ENCODE measurements at regions not wholly inside any gene's neighbourhood (a gene's known extent, or its start where the extent isn't known, plus 50 kb on each side); places are given as distances from the start of the nearest gene placed in this dataset.

GRCh38 chr2:142688856-142689605 is 188.4 kb upstream of the KYNU start:
- Histone ChIP-seq H3K4me3 (replicated peaks; ENCODE audit: insufficient read depth, low read length) (no peak overlapping the region), H3K27me3 (ENCODE audit: insufficient read depth, poor library complexity, severe bottlenecking) (no peaks in the 10 kb centered on the region), H3K27ac (replicated peaks) (no peak overlapping the region)
- TF ChIP-seq POLR2AphosphoS5 (IDR thresholded peaks at IDR 0.05; ENCODE audit: low read depth) (no peak), SPI1 (IDR thresholded peaks at IDR 0.05; ENCODE audit: borderline replicate concordance, low read depth) (no peak), CTCF (IDR thresholded peaks at IDR 0.05; ENCODE audit: insufficient read depth, low read length) (no peak), GABPA (IDR thresholded peaks at IDR 0.05; ENCODE audit: low read depth) (no peak), REST (IDR thresholded peaks at IDR 0.05; ENCODE audit: insufficient replicate concordance, low read depth) (no peak)
- no peak for DNase-seq (ENCODE audit: low read depth in 1 of 2, low spot score in 1 of 2)

GRCh38 chr2:142687509-142687908 is 190.0 kb upstream of the KYNU start:
- TF ChIP-seq SPI1 (IDR thresholded peaks at IDR 0.05; ENCODE audit: borderline replicate concordance, low read depth) = no peak
- TF ChIP-seq REST (IDR thresholded peaks at IDR 0.05; ENCODE audit: insufficient replicate concordance, low read depth) = no peak
- TF ChIP-seq CTCF (IDR thresholded peaks at IDR 0.05; ENCODE audit: insufficient read depth, low read length) = no peak
- no peak for TF ChIP-seq POLR2AphosphoS5 (IDR thresholded peaks at IDR 0.05; ENCODE audit: low read depth)
- no peak for TF ChIP-seq GABPA (IDR thresholded peaks at IDR 0.05; ENCODE audit: low read depth)
- Histone ChIP-seq H3K27me3 (ENCODE audit: insufficient read depth, poor library complexity, severe bottlenecking) (no peaks in the 10 kb centered on the region), H3K4me3 (replicated peaks; ENCODE audit: insufficient read depth, low read length) (no peak overlapping the region), H3K27ac (replicated peaks) (no peak overlapping the region)
- no peak for DNase-seq (ENCODE audit: low read depth in 1 of 2, low spot score in 1 of 2)

- TF ChIP-seq POLR2AphosphoS5 (IDR thresholded peaks at IDR 0.05; ENCODE audit: low read depth) (no peak), SPI1 (IDR thresholded peaks at IDR 0.05; ENCODE audit: borderline replicate concordance, low read depth) (no peak), REST (IDR thresholded peaks at IDR 0.05; ENCODE audit: insufficient replicate concordance, low read depth) (no peak), CTCF (IDR thresholded peaks at IDR 0.05; ENCODE audit: insufficient read depth, low read length) (no peak), GABPA (IDR thresholded peaks at IDR 0.05; ENCODE audit: low read depth) (no peak)
- no peak overlapping the region for H3K27ac ChIP-seq (replicated peaks)
- DNase-seq (ENCODE audit: low read depth in 1 of 2, low spot score in 1 of 2) = no peak
Observed at GRCh38 chr2:142687075-142687474, 190.4 kb upstream of the KYNU start.

More at GRCh38 chr2:142687075-142687474, 190.4 kb upstream of the KYNU start:
- no peak overlapping the region for H3K4me3 ChIP-seq (replicated peaks; ENCODE audit: insufficient read depth, low read length)
- no peaks in the 10 kb centered on the region for H3K27me3 ChIP-seq (ENCODE audit: insufficient read depth, poor library complexity, severe bottlenecking)

Data from HL-60 (cell line).